GM18868 (cell line): ENCODE measurements at regions not wholly inside any gene's neighbourhood (a gene's known extent, or its start where the extent isn't known, plus 50 kb on each side); places are given as distances from the start of the nearest gene placed in this dataset.

ENCODE experiments used
- ATAC-seq: cut with Tn5 transposase; IDR thresholded peaks from one replicate; pipeline ENCODE4 v1.9.1; 2021; ENCODE audit warnings: mild to moderate bottlenecking, moderate library complexity; ENCODE audit not compliant: unreplicated experiment

GRCh38 chr15:70180186-70180875, 82.6 kb upstream of the TLE3 start:
- no peak for ATAC-seq

- no peak for ATAC-seq
Measured at GRCh38 chr15:70179309-70179892, 81.7 kb upstream of the TLE3 start.

- no peak for ATAC-seq
Measured at GRCh38 chr15:70178335-70179084, 80.8 kb upstream of the TLE3 start.

- no peak for ATAC-seq
Measured at GRCh38 chr15:70172566-70173225, 75.0 kb upstream of the TLE3 start.

- no peak for ATAC-seq
Measured at GRCh38 chr15:70172124-70172523, 74.4 kb upstream of the TLE3 start.

- no peak for ATAC-seq
Measured at GRCh38 chr15:70171256-70171886, 73.7 kb upstream of the TLE3 start.

- no peak for ATAC-seq
Measured at GRCh38 chr15:70170096-70170699, 72.5 kb upstream of the TLE3 start.

- ATAC-seq: no peak
Measured at GRCh38 chr15:70169147-70169546, 71.4 kb upstream of the TLE3 start.

- ATAC-seq: no peak
Measured at GRCh38 chr15:70167155-70167554, 69.4 kb upstream of the TLE3 start.

GRCh38 chr15:70166506-70167087, 68.9 kb upstream of the TLE3 start:
- ATAC-seq: no peak

GRCh38 chr15:70165716-70166284, 68.1 kb upstream of the TLE3 start:
- ATAC-seq: no peak

GRCh38 chr15:70164910-70165715, 67.4 kb upstream of the TLE3 start:
- no peak for ATAC-seq

- ATAC-seq: no peak
Measured at GRCh38 chr15:70164156-70164900, 66.6 kb upstream of the TLE3 start.

GRCh38 chr15:70160803-70161565, 63.3 kb upstream of the TLE3 start:
- ATAC-seq: no peak

- no peak for ATAC-seq
Measured at GRCh38 chr15:70160267-70160666, 62.5 kb upstream of the TLE3 start.

GRCh38 chr15:70159713-70160009, 61.9 kb upstream of the TLE3 start:
- no peak for ATAC-seq

GRCh38 chr15:70159001-70159712, 61.4 kb upstream of the TLE3 start:
- ATAC-seq: no peak
